Vagina (tissue), 2 donors: ENCODE measurements at regions not wholly inside any gene's neighbourhood (a gene's known extent, or its start where the extent isn't known, plus 50 kb on each side); places are given as distances from the start of the nearest gene placed in this dataset.

Source experiments
- DNase-seq, 2 donors: peaks; one replicate each; pipeline ENCODE4 v3.0.0-alpha.2; 2017; ENCODE audit errors: extremely low spot score in 2 of 2
- H3K27ac ChIP-seq: fragments of 200-600 bp; sonication (generic); one replicate; pipeline ENCODE4 v1.5.1; 2019
- H3K27me3 ChIP-seq: fragments of 200-600 bp; sonication (generic); one replicate; pipeline ENCODE4 v1.5.1; 2019
- H3K36me3 ChIP-seq, 2 donors: fragments of 200-600 bp; sonication (generic); one replicate each; pipeline ENCODE4 v1.5.1; 2017 to 2019
- H3K4me1 ChIP-seq: fragments of 200-600 bp; sonication (generic); one replicate; pipeline ENCODE4 v1.5.1; 2019
- H3K4me3 ChIP-seq, 2 donors: fragments of 200-600 bp; sonication (generic); 1 replicate in 1 of 2; 2 replicates in 1 of 2; pipeline ENCODE4 v1.5.1; 2016 to 2019
- H3K9me3 ChIP-seq: fragments of 200-600 bp; sonication (generic); one replicate; pipeline ENCODE4 v1.5.1; 2019
- CTCF ChIP-seq, 3 experiments: fragments of 450-650 bp in 2 of 3; fragments of 200-600 bp in 1 of 3; sonication (generic) in 1 of 3; IDR thresholded peaks; one replicate each; pipeline ENCODE4 v1.5.1; 2017 to 2019; ENCODE audit warnings: antibody characterized with exemption in 3 of 3, mild to moderate bottlenecking in 2 of 3, moderate library complexity in 2 of 3
- POLR2A ChIP-seq, 2 donors: fragments of 450-650 bp; IDR thresholded peaks; one replicate each; pipeline ENCODE4 v1.6.1; 2017; ENCODE audit warnings: antibody characterized with exemption in 2 of 2, mild to moderate bottlenecking in 2 of 2, moderate library complexity in 2 of 2
- POLR2AphosphoS5 ChIP-seq, 2 donors: sonication (generic); formaldehyde crosslinking; IDR thresholded peaks; one replicate each; pipeline ENCODE4 v1.9.0; 2017; ENCODE audit warnings: antibody characterized with exemption in 2 of 2, mild to moderate bottlenecking in 2 of 2, low read depth in 1 of 2; ENCODE audit not compliant: insufficient read depth in 1 of 2
- intact Hi-C: fragments of 100-400 bp; cut with DNase I; formaldehyde crosslinking; loops from one replicate; pipeline ENCODE4 v1.15.1; 2023

GRCh38 chr3:94985778-94986177 lies 922.9 kb downstream of the NSUN3 start:
- TF ChIP-seq CTCF (IDR thresholded peaks at IDR 0.05) (no peak), POLR2AphosphoS5 (IDR thresholded peaks at IDR 0.05; ENCODE audit: insufficient read depth in 1 of 2, low read depth in 1 of 2) (no peak), POLR2A (IDR thresholded peaks at IDR 0.05) (no peak)
- Histone ChIP-seq H3K27me3 (no peaks in the 10 kb centered on the region), H3K4me1 (no peaks in the 10 kb centered on the region), H3K36me3 (no peaks in the 10 kb centered on the region), H3K27ac (no peak overlapping the region), H3K9me3 (no peaks in the 10 kb centered on the region), H3K4me3 (no peak overlapping the region)
- DNase-seq = no peak
- intact Hi-C loops = no loop called here

- intact Hi-C loops = no loop called here
- Histone ChIP-seq H3K27me3 (no peaks in the 10 kb centered on the region), H3K36me3 (no peaks in the 10 kb centered on the region), H3K4me1 (no peaks in the 10 kb centered on the region), H3K4me3 (no peak overlapping the region), H3K9me3 (no peaks in the 10 kb centered on the region), H3K27ac (no peak overlapping the region)
- no peak for DNase-seq
- TF ChIP-seq POLR2AphosphoS5 (IDR thresholded peaks at IDR 0.05; ENCODE audit: insufficient read depth in 1 of 2, low read depth in 1 of 2) (no peak), CTCF (IDR thresholded peaks at IDR 0.05) (no peak), POLR2A (IDR thresholded peaks at IDR 0.05) (no peak)
Measured at GRCh38 chr3:94990952-94991705, 928.3 kb downstream of the NSUN3 start.

DNA sequence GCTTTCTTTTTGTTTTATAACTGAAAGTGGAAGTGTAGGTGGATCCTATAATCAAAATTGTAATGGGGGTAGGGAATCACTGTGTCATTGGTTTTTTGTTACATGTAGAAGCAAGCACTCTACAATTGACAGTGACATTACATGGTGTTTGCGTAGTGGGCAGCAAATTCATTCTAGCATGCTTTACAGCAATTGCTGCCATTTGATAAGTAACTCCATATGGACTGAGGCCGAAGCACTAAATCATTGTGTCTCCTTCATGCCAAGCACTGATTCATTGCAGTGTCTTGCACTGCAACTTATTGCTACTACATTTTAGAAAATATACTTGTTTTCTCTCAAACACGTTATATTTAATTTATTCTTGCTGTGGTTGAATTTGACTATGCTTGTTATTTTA lies 933.9 kb downstream of the NSUN3 start:
- Histone ChIP-seq H3K27me3 (no peaks in the 10 kb centered on the region), H3K36me3 (no peaks in the 10 kb centered on the region), H3K27ac (no peak overlapping the region), H3K4me3 (no peak overlapping the region), H3K4me1 (no peaks in the 10 kb centered on the region), H3K9me3 (no peaks in the 10 kb centered on the region)
- DNase-seq = no peak
- intact Hi-C loops = no loop called here
- TF ChIP-seq CTCF (IDR thresholded peaks at IDR 0.05) (no peak), POLR2A (IDR thresholded peaks at IDR 0.05) (no peak), POLR2AphosphoS5 (IDR thresholded peaks at IDR 0.05; ENCODE audit: insufficient read depth in 1 of 2, low read depth in 1 of 2) (no peak)

DNA sequence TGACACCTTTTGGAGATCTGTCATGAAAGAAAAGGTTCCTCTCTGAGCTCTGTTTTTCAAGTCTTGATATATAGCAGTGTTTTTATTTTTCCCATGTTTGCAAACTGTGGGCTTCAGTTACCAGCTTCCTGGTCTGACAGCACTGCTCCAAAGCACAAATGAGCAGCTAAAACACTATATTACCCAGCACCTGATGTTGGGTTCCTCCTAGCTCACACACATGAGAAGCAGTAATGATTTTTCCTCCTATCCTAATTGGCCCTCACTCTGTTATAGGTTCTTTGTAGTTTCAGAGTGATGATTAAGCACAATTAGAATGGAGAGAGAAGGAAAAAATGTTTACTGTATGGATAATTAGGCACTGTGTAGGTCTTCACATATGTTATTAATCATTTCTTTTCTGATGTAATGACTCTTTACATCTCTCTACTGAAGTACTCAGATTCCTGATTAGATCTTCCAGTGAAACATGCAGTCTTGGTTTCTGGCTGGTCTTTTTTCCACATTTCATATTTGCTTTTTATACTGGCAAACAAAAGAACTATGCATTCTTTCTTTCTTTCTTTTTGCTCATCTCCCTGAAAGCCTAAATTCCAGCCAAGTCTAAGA lies 939.7 kb downstream of the NSUN3 start:
- Histone ChIP-seq H3K4me3 (no peak overlapping the region), H3K27ac (no peak overlapping the region), H3K9me3 (no peaks in the 10 kb centered on the region), H3K27me3 (no peaks in the 10 kb centered on the region), H3K36me3 (no peaks in the 10 kb centered on the region), H3K4me1 (no peaks in the 10 kb centered on the region)
- no peak for TF ChIP-seq CTCF (IDR thresholded peaks at IDR 0.05)
- no peak for TF ChIP-seq POLR2AphosphoS5 (IDR thresholded peaks at IDR 0.05; ENCODE audit: insufficient read depth in 1 of 2, low read depth in 1 of 2)
- TF ChIP-seq POLR2A (IDR thresholded peaks at IDR 0.05) = no peak
- DNase-seq = no peak
- intact Hi-C loops = no loop called here

GRCh38 chr3:95028688-95029087 lies 965.8 kb downstream of the NSUN3 start:
- intact Hi-C loops = no loop called here
- no peak for DNase-seq
- no peaks in the 10 kb centered on the region for H3K27me3 ChIP-seq
- no peaks in the 10 kb centered on the region for H3K9me3 ChIP-seq
- H3K36me3 ChIP-seq = no peaks in the 10 kb centered on the region
- no peaks in the 10 kb centered on the region for H3K4me1 ChIP-seq
- no peak overlapping the region for H3K4me3 ChIP-seq
- H3K27ac ChIP-seq = no peak overlapping the region
- TF ChIP-seq POLR2AphosphoS5 (IDR thresholded peaks at IDR 0.05; ENCODE audit: insufficient read depth in 1 of 2, low read depth in 1 of 2) (no peak), CTCF (IDR thresholded peaks at IDR 0.05) (no peak), POLR2A (IDR thresholded peaks at IDR 0.05) (no peak)
